Urothelium cell line (cell line): ENCODE measurements at regions not wholly inside any gene's neighbourhood (a gene's known extent, or its start where the extent isn't known, plus 50 kb on each side); places are given as distances from the start of the nearest gene placed in this dataset.

ENCODE experiments used
- DNase-seq: peaks from one replicate; pipeline ENCODE4 v3.0.0; 2011; ENCODE audit warnings: low spot score, mixed read lengths
- FAIRE-seq: peaks from 2 replicates; lab custom pipeline; 2011; peaks lifted over from hg19 to GRCh38; lab: Jason Lieb, UNC

DNA sequence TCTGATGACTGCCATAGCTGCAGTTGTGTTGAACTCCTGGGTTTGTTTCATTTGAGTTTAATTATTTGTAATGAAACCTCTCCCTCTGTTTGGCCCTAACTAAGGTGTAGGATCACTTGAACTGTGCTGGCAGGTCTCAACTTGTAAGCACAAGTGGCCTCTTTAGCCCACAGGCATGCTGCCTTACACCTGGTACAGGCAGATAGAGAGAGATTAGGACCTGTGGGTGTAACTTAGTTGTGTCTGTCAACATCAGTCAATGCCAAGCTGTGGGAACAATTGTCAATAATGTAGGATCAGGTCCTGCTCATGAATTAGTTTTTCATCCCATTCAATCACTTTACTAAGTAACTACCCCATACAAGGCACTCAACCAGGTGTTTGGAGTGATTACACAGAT lies 263.0 kb upstream of the G2E3 start:
- no peak for FAIRE-seq
- DNase-seq, result no peak

DNA sequence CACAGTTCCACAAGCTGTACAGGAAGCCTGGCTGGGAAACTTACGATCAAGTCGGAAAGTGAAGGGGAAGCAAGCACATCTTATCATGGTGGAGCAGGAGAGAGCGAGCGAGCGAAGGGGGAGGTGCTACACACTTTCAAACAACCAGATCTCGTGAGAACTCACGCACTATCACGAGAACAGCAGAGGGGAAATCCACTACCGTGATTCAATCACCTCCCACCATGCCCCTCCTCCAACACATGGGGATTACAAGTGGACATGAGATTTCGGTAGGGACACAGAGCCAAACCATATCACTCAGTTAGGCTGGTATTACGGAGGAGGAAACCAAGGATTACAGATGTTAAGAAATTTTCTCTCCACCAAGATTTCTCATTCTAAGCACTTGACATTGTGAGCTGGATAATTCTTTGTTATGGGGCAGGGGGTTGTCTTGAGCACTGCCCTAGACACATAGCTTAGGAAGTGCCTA lies 262.0 kb upstream of the G2E3 start:
- no peak for FAIRE-seq
- DNase-seq, result no peak

DNA sequence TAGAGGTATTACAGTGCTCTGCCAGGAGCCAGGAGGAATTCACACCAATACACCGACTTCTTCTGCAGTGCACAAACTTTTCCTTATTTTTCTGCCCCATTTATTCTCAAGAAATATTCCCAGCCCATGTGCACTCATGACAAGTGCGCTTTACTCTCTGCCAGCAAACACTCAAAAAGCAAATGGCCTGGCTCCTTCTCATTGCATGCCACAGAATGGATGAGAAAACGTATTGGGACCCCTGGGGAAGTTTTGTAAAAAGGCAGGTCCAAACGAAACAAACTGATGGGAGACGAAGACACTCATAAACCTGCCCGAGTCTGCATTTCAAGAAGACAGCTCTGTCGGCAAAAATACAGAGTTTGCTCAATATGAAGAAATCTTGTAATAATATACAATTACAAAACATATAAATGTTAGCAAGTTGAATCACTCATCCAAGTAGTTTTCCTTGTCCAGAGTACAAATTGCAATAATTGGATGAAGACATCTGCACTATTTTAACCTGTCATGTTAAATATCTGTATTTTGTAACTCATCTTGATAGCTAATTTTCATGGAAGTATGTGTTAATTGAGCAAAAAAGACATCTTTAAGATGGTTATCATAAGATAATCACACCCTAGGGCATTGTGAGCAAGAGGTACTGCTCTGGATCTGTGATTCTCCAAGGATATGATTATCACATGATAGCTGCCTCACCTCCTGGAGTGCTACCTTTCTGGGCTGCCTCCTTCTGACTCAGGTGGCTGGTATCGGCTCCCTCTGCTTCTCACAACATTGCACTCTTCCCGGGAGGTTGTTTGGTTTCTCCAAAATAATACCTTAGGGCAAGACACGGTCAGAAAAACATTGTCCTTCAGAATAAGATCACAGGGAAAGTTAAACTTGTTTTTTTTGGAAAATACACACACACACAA lies 260.8 kb upstream of the G2E3 start:
- no peak for DNase-seq
- no peak for FAIRE-seq

DNA sequence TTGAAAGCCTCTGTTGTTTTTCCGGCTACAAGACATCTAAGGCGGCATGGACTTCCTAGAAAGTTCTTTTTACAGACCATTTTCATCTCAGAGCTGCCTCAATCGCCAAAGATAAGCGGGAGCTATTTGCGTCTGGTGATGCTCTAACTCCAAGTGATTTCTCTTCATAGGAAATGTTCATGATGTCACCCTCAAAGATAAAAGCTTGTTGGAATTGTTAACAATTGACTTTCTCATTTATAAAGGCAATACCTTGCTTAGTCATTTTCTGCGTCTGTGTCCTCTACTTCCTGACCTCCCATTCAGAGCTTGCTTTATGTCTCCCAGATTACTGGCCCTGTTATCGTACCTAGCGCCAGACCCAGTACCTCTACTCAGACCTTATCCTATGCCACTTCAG lies 259.0 kb upstream of the G2E3 start:
- no peak for FAIRE-seq

DNA sequence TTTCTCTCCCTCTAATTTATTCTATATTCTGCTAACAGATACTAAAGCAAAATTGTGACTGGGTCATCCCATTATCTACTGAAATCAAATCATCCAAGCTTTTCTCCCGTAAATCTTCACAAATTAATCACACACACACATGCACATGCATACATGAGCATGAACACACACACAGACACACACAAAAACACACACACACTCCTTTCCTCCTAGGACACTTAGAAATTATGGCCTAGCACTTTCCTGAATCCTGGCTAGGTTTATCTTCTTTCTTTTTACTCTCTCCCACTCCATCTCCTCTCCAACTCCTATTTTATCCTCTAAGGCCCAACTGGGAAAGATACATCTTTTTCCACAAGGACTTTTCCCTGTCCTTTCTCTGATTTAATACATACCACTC lies 255.6 kb upstream of the G2E3 start:
- FAIRE-seq (no peak), DNase-seq (no peak)

More for the DNA sequence above, 259.0 kb upstream of the G2E3 start:
- DNase-seq, result no peak

DNA sequence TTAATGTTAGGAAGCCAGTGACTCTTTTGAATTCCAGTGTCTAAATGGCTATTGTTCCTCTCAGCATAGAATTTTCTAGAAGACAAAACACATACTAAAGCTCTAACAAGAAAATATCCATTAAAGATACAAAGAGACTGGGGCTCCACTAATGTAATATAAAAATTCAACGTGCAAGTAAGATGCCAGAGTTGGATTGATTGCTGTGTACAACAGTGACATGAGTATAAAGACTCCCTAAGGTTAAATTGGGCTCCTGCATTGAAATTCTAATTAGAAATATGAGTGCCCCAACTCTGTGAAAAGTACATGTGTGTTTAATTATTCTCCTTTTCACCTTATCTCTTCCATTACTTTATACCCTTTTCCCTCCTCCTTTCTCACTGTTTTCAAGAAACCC lies 253.6 kb upstream of the G2E3 start:
- DNase-seq (no peak), FAIRE-seq (no peak)

DNA sequence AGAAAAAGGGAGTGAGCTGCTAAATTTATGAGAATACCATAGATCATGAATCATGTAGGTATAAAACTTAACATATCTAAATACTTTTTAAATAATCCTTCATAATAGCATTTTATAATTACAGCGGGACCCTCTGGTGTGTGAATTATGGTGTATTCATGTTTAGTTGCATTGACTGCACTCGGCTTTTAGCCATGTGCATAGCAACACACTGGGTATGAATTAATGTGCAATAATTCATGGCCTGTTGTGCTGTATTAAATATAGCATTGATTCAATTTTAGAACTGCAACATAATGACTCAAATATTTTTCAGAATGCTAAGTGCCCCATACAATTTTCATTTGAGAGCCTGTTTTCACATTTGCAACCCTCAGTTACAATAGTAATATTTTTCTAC lies 249.6 kb upstream of the G2E3 start:
- DNase-seq (no peak), FAIRE-seq (no peak)

DNA sequence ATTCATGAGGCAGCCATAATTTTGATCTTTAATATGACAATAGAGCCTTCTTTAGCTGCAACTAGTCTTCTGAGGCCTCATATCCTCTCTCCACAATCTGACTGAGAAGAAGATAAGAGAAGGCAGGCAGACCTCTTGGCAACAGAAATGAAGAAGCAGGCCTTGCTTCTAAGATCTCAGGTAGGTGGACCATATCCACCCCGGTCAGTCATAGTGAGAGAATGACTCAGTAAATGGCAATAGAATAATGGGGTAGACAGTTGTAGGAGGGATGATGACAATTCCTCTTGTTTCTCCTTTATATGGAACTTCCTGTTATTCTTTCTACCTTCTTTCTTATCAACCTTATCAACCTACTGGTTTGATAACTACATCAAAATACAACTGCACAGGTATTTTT lies 246.7 kb upstream of the G2E3 start:
- DNase-seq, result no peak

DNA sequence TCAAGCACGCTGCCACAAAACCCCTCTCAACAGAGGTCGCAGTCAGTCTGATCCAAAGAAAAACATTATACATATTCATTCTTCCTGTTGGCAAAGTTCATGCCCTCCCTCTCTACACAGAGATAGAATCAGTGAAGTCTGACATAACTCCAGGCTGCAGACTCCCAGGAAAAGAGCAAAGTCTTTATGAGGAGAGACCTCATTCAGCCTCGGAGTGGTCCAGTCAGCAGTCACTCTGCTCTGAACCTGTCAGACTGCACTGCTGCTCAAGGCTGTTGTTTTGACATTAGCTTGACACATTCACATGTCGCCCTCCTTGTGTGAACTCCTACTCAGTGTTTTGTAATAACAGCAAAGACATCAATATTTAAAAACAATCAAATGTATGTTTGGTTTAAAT lies 241.2 kb upstream of the G2E3 start:
- no peak for DNase-seq
- FAIRE-seq, result no peak

More for the DNA sequence above, 246.7 kb upstream of the G2E3 start:
- no peak for FAIRE-seq

DNA sequence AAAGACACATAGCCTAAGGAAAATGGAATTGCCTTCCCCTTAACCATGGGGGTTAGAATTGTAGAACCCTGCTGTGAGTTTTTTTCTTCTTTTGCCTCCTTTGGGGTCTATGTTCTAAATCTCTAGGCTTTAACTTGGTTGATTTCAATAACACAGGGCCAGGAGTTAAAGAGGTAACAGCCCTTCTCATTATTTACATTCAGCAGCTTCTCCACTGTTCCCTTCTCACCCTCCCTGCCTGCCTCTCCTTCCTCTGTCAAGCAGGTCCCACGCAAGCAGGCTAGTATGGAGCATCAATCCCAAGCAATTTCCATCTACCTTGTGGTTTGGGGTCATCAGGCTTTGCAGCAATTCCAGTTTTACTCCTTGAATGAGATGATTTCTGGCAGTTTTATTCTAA lies 236.1 kb upstream of the G2E3 start:
- FAIRE-seq, result no peak
- no peak for DNase-seq

DNA sequence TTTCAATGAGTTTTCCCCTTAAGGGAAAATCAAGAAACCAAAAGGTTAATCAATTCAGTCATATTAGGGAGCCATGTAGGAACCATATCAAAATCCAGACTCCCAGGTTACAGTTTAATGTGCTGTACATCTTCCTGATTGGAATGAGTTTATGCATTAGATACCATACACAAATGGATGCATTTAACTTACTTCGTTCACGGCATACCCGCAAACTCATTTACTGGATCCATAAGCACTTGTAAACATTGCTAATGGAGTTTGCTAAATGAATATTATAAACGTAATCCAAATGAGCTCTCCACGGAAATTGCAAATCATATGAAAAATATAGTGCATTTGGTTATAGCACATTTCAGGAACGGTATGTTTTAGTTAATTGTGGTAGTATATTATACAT lies 228.9 kb upstream of the G2E3 start:
- FAIRE-seq (no peak), DNase-seq (no peak)

DNA sequence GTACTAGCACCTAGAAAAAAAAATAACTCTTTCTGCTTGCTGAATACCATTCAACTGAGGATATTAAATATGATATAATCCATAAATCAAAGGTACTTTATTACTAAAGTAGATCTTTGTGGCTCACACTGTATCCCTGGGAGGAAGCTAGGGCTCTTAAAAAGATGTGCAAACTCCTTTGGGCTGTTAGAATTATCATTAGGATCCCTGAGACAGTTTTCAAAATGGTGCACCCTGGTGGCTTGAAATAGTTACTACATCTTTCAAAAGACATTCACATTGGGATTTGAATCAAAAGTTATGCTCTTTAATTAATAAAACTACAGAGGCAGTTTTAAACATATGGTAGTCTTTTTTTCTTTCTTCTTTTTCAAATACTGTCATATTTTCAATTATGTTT lies 228.5 kb upstream of the G2E3 start:
- no peak for DNase-seq
- no peak for FAIRE-seq

DNA sequence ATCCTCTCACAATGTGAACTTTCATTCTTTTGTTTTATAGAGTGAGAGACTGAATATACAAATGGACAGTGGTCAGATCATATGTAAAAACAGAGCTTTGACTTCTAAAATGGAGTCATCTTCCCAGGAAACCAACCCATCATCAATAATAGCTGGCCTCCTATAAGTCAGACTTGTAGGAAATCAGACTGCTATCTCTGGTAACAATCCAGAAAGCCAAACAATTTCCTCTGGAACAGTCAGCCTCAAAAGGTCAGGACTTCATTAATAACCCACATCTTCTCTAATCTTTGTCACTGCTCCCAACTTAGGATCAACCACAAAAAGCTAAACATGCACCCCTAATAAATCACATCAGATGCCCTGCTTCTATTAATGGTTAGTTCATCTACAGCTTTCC lies 227.9 kb upstream of the G2E3 start:
- FAIRE-seq, result no peak
- DNase-seq, result no peak

DNA sequence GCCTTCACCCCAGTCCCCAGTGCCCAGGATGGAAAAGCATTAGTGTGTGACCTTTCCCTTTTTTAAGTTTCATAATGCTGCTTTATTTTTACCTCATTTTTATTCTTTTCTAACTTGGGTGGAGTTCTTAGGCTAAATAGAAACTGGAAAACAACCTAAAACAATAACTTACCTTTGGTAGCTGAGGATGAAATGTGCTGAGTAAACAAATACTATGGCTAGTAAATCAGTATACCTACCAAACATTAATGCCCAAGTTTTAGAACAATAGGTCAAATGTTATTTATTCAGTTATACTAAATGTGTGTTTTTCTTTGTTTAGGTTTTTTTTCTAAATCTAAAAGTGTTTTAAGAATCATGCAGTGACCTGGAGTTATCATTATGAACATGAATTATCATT lies 226.6 kb upstream of the G2E3 start:
- FAIRE-seq (no peak), DNase-seq (no peak)

DNA sequence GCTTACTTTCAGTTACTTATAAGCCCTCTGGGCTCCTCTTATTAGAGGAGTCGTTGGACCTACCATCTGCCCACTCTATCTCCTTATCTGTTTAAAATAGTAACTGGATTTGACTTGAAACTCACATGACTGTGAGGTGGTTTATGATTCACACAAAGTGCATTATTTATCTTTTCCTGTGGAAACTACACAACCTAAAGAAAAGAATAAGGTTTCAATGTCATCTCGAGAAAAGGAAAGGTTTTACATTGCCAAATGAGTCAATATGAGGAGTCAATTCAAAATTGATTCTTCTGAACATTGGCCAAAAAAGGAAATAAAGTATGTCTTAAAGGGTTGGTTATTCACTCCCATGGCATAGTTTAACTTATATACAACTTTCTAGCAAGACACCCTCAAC lies 225.0 kb upstream of the G2E3 start:
- DNase-seq, result no peak
- no peak for FAIRE-seq

DNA sequence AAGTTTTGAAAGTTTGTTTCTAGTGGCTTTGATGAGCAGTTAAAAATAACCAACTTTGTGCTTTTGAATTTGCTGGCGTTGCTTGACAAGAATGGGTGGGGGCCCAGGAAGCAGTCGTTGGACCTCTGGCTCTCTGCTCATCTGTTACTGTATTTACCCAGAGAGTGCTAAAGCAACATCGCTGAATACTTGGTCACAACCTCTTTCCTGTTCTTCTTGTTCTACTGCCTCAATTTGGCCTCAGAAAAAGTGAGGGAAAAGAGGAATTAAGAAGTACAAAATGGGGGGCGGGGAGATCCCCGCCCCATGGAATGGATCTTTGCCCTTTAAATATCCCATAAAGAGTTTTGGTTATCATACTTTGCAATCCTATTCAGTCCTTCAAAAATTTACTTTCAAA lies 221.5 kb upstream of the G2E3 start:
- no peak for FAIRE-seq
- no peak for DNase-seq

DNA sequence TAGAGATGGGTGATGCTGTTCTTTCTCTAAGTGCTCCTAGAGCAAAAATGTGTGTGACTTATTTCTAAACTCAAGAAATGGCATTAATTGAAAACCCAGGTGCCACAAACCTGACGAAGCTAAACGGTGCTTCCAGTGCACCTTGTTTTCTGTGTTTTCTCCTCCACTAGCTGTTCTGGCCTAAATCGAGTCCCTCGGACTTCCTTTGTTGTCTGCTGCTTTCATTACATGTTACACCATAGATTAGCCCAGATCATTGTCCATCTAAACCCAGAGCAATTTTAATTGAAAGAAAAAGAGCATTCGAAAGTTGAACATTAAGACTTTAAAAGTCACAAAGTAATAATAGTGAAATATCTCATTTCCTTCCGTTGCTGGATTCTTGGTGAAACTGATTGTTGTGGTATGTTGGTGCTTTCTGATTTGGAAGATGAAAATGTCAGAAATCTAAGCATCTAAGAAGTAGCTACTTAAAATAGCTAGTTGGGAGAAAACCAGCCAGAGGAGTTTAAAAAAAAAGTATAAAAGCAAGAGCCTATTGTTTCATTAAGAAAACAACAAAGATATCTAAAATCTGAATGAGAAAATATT lies 219.6 kb upstream of the G2E3 start:
- DNase-seq (no peak), FAIRE-seq (no peak)

DNA sequence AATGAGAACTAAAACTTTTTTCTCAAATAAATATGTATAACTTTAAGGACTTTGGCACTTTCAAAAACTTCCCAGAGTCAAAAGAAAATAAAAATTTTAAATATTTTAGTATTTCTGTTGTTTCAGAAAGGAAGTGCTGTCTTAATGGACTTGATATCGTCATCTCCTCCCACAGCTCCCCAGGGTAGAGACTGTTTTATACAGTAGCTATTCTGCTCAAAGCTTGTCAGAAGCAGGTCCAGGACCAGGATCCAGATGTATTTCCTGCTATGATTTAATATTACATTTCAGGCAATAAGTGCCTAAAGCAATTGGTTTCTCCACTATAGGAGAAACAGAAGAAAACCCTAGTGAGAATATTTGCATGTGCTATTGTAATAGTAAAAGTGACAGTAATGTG lies 218.5 kb upstream of the G2E3 start:
- DNase-seq (no peak), FAIRE-seq (no peak)

DNA sequence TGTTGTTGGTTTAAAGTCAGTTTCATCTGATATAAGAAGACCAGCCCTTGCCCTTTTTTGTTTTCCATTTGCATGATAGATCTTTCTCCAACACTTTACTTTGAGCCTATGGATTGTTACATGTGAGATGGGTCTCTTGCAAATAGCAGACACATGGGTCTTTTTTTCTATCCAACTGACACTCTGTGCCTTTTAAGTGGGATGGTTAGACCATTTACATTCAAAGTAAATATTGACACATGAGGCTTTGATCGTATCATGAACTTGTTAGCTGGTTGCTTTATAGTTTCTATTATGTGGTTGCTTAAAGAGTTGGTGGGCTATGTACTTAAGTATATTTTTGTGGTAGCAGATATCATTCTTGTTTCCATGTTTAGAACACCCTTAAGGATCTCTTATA lies 213.4 kb upstream of the G2E3 start:
- DNase-seq, result no peak
- no peak for FAIRE-seq

DNA sequence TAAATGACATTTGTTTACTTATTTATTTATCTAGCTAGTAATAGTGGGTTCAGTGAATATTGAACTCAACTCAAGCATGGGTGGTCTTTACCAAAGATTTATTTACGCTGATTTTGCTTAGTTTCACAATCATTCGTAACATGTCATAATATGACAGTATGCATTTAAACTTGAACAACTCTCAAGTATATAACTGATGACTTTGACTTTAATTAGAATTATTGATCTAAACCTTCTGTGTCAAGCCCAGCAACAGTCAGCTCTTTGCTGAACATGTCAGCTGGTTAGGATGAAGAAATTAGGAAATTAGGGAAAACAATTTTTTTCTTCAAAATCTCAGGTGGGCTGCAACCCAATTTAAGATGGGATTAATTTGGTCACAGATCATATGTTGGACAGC lies 210.5 kb upstream of the G2E3 start:
- FAIRE-seq, result no peak
- DNase-seq, result no peak

DNA sequence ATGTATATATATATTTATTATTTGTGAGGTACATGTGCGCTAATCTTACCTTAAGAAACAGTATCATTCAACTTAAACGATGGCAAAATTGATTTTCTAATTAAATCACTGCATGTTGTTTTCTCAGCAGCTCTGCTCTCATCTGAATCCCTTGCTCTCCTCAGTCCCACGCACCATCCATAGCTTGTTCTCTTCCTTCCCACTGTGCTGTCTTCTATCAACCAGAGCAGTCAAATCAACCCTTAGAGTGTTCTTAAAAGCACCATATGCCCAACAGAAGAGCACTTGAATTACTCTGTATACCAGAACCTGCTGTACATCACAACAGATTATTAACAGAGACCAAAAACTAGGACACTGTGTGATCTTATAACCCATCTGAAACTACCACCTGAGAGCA lies 209.4 kb upstream of the G2E3 start:
- no peak for FAIRE-seq
- DNase-seq, result no peak

DNA sequence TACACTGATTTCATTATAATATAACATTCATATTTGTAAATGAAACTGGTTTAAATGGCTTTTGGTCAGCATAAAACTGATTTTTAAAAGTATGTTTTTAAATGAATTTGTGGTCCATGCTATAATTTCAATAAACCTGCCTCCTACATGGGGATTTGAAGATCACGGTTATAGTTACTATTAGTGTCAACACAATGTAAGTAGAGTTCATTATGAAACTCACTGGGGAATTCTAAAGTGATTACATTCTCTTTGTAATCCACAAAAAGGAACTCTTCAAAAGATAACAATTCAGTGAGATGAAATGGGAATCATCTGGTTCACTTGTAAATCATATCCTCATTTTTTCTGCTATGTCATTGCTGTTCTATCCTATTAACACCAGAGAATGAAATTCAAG lies 204.5 kb upstream of the G2E3 start:
- FAIRE-seq (no peak), DNase-seq (no peak)
